Body of pancreas (tissue), 4 donors: ENCODE measurements at regions not wholly inside any gene's neighbourhood (a gene's known extent, or its start where the extent isn't known, plus 50 kb on each side); places are given as distances from the start of the nearest gene placed in this dataset.

ENCODE experiments used
- CTCF ChIP-seq, 7 experiments: fragments of 450-650 bp in 4 of 7; fragments of 200-600 bp in 3 of 7; sonication (generic) in 3 of 7; IDR thresholded peaks; one replicate each; pipeline ENCODE4 v1.5.1; 2016 to 2019; ENCODE audit warnings: antibody characterized with exemption in 7 of 7
- POLR2A ChIP-seq, 3 donors: fragments of 450-650 bp; IDR thresholded peaks; one replicate each; pipeline ENCODE4 v1.6.1; 2016; ENCODE audit warnings: antibody characterized with exemption in 3 of 3, mild to moderate bottlenecking in 2 of 3

- TF ChIP-seq CTCF (IDR thresholded peaks at IDR 0.05): no peak
- TF ChIP-seq POLR2A (IDR thresholded peaks at IDR 0.05): no peak
Measured at GRCh38 chr15:53869806-53870073, 108.5 kb upstream of the UNC13C start.
